Femur (tissue), 1 donor: ENCODE measurements at regions not wholly inside any gene's neighbourhood (a gene's known extent, or its start where the extent isn't known, plus 50 kb on each side); places are given as distances from the start of the nearest gene placed in this dataset.

ENCODE experiments used
- DNase-seq: peaks from one replicate; pipeline ENCODE4 v3.0.0-alpha.2; 2017

- DNase-seq = peak; percentile 57
Observed at GRCh38 chr4:138686106-138686835, 329.3 kb upstream of the NOCT start.

DNA sequence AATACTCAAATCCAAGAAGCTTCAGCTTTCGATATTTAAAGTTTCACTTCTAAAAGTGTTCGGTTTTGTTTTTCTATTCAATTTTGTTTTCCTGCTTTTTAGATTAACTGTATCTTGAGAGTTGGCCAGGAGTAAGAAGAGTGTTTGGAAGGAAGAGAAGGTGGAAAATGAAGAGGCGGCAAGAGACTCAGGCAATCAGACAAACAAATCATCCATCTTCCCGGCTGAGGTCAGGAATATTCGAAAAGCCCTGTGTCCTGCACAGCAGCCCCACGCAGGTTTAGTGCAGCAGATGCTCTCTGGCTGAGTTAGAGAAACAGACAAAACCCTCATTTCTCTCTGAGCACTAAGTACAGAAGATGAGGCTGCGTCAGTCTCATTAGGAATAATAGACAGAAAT is 330.3 kb upstream of the NOCT start:
- no peak for DNase-seq

- DNase-seq = peak; percentile 90
Observed at GRCh38 chr4:138680989-138681604, 334.5 kb upstream of the NOCT start.

- DNase-seq = no peak
Observed at GRCh38 chr4:138680256-138680655, 335.3 kb upstream of the NOCT start.

DNA sequence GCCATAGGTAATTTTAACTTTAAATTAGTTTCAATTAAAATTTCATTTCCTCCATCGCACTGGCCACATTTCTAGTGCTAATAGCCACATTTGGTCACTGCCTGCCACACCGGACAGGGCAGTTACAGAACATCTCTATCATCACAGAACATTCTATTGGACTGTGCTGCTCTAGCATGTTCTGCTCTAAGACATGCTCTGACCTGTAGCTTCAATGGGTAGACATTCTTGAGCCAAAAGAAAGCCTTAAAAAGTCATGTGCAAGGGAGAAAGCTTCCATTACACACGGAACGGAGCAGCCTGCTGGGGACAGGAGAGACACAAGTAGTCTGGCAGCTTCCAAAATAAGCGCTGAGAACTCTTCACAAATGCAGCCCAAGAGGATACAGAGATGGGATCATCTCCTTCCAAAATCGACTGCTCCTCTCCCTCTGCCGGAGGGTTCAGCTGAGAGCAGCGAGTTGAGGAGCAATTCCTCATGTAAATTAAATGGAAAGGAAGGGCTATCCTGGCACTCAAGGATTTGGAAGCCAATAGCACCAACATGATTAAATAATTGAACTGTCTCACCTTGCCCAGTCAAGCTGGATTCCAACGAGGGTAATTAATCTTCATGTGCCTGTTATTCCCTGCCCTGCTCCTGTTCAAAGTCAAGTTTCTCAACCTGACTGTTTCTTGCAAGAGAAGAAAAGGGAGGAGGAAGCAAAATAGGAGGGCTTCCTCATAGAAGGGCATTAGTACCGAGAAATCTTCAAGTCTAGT is 336.4 kb upstream of the NOCT start:
- DNase-seq = no peak

- DNase-seq = no peak
Observed at GRCh38 chr4:138677748-138678147, 337.8 kb upstream of the NOCT start.

DNA sequence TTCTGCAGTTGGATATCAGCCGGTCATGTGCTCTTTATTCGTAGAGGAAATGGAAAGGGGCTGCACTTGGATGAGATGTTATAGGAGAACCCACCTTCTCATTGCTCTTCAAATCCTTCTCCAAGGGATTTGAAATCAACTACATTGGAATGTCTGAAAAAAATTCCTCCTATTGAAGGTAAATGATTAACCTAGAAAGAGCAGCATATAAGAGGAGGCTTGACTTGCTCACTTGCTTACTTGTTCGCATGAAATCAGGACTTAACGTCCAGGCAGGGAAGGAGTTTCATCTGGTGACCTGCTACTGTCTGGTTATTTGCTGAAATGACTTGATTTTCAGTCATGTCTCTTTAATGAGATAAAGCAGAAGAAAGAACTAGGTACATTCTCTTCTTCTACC is 338.4 kb upstream of the NOCT start:
- DNase-seq = no peak

DNA sequence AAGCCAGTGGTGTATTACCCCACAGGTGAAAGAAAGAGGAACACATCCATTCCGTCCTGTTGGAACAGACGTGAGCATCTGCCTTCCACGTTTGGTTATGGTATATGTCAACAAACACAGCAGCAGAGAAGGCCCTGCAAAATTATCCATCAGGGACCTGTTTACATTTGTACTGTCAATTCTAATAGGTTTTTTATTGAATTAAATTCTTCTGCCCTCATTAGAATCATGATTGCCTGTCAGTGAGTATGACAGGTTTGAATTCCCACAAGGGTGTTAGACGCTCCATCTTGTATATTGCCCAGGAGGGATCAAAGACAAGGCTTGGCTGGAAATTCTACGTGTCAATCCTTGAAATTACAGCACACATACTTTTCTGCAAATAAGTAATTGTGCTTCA is 339.9 kb upstream of the NOCT start:
- DNase-seq = no peak

DNA sequence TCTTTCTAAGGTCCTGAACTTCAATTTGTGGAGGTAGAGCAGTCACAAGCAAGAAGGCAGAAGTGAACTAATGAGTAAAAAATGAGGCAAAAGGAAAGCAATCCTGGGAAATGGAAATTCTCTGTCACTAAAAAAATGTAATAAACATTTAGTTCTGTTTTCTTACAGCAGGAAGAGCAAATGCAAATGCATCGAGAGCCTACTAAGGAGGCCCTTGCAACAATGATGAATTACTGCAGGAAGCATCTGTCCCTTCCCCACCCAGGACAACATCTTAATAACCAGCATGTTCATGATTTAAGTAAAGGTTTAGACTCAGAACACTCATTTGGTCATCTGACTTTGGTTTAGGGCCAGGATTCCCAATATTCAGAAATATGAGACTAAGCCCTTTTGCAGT is 341.4 kb upstream of the NOCT start:
- no peak for DNase-seq

DNA sequence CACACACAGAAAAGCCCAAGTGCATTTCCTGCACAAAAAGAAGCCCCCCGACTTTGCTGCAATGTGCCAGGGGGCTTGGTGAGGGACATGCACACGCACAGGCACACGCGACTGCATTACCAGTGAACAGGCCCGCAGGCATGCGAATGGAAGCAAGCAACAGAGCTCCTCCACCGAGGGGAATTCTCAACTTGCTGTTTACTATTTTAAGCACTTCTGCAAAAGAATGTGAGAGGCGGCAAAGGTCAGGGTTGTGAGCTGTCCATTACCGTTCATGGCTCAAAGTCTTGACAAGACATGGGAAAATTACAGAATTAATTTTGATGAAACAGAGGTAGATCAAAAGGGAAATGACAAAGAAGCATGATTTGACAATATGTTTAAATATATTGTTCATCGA is 342.5 kb upstream of the NOCT start:
- DNase-seq = no peak

DNA sequence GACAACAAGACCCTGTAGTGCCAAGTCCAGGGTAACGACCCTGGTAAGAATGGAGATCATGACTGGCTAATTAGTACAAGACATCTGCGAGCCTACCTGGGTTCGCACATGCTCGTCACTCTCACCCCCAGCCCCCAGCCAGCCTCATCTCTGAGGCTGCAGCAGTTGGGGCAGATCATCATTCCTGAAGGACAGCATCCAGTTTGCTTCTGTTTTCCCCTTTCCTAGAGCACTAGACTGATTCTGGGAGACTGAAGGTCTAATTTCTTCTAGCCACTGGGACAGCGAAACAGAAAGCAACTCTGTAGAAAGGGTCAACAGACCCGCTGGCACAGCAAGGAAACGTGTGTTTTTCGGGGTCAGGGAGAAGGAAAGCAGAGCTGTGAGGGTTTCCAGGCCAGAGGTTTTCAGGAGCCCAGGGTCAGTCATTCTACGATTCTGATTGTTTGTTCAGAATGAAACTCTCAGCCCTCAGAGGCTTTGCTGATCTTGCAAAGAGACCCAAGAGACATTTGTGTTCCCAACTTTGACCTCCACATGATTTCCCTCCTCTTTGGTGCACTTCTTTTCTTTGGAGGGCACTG is 343.1 kb upstream of the NOCT start:
- no peak for DNase-seq

GRCh38 chr4:138671606-138672084 is 343.9 kb upstream of the NOCT start:
- DNase-seq = no peak

- DNase-seq = no peak
Observed at GRCh38 chr4:138671106-138671505, 344.5 kb upstream of the NOCT start.

DNA sequence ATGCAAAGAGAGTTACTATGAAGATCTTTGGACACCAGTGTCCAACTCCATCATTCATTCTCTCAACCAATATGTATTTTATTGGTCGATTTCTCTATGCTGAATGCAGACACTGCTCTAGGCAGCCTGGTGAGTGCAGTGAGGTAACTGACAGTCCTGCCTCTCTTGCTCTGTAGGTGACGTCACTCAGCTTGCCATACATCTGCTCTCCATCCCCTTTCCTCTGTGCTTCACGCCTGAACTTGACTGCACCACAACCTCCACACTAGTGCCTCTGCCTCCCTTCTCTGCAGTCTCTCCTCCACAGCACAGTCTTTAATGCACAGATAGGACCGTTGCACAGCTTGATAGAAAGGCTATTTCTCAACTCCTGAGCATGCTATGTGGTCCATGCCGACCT is 344.9 kb upstream of the NOCT start:
- DNase-seq = no peak

DNA sequence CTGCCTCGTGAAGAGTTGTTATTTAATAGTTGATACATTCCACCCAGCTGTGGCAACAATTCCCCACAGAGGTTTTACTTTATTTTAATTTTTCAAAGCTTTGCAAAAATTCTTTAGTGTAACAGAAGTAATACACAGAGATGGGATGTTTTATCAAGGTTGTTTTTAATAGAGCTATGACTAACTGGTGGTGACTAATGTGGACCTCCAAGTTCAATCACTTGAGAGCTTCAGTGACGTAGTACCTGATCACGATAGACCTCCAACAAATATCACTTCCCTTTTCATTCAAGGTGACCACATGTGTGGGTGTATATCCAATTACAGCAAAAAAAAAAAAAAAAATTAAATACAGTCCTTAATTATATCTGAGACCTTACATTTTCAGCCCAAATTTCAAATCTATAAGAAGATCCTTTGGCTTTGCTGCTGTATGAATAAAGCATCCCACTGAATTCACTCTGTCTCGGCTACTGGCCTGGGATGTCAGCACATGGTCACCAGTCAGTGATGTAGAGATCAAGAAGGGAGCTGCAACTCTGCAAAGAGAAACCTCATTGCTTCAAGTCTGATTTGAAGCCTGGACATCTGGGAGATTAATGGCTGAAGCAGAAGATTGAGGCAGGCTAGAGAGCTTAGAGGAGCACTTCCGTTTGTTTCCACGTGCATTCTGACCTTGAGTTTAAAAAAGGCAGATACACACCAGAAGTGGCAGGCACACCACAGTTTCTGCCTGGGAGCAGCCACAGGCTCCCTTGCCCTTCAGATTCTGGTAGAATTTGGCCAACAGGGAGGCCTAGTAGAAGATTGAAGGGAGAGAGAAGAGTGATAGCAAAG is 345.9 kb upstream of the NOCT start:
- no peak for DNase-seq

GRCh38 chr4:138668309-138668708 is 347.3 kb upstream of the NOCT start:
- DNase-seq = no peak

GRCh38 chr4:138666366-138666765 is 349.2 kb upstream of the NOCT start:
- DNase-seq = no peak

DNA sequence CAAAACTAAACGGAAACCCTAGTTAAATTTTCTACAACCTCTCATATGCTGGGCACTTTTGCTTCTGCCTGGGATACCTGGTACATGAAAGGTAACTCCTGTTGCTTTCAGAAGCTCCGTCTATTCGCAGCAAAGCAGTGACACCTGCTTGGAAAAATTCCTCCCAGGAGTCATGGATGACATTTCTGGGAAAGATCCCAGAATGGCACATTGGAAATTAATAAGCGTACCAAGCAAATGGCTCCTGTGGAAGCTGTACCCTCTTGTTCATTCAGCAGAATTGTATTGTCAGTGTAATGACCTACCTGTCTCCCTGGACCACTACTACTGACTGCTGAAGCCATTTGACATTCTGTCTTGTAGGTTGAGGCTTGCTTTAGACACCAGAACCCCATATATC is 349.7 kb upstream of the NOCT start:
- no peak for DNase-seq

GRCh38 chr4:138663883-138664282 is 351.7 kb upstream of the NOCT start:
- DNase-seq = no peak

GRCh38 chr4:138659812-138660316 is 355.7 kb upstream of the NOCT start:
- DNase-seq = no peak

DNA sequence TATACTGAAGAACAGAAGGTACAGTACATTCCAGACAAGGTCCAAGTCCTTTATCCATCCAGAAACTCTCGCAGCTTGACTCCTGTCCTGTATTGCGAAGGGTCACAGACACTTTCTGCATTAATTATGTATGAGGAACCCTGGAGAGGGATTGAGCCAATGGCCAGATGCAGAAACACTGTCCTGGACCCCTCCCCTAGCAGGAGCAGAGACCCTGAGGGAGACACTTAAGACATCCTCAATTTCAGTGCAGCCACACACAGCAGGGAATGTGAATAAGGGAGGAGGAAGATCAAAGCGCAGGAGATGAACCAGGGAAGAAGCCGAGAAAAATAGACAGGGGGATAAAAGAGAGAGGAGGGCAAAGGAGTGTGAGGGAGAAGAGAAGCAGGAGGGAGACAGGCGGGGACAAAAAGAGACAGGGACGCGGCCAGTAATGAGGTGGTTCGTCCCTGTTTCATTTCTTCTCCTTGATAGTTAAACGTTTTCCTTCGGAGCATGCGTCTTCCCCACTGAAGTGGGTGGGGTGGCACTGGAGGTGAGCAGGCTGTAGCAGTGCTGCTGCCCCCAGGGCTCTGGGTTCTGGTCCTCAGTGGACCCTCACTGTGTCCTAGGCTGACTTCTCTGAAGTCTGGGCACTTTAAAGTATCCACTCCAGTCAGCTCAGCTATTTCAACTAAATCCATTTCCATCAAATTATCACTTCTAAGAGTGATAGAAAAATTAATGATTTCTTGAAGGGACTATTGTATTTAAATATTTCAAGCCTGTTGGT is 356.4 kb upstream of the NOCT start:
- DNase-seq = no peak

DNA sequence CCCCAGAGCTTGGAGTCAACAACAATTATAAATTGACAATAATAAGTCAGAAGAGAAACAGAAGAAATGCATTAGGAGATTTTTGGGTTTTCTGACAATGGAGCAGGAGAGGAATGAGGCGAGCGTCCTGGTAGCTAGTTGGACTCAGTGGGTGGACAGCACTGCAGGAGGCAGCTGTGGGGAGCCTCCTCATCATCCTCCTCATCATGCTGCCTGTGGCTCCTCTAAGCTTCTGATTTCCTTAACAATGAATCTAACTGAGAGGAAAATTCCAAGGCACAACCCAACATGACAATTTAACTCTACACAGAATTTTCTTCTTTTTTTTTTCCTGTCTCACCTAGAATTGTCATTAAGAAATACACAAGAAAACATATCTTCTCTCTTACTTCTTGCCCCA is 357.1 kb upstream of the NOCT start:
- no peak for DNase-seq
